T-helper 1 cell treated with Interleukin-12 subunit alpha and Interleukin-12 subunit beta and Interleukin-4 antibody, amounts not matched to agents 30 μg/mL and 1 μg/mL, for 36 hours (primary cell): ENCODE measurements at regions not wholly inside any gene's neighbourhood (a gene's known extent, or its start where the extent isn't known, plus 50 kb on each side); places are given as distances from the start of the nearest gene placed in this dataset.

Experiments
- H3K27ac Mint-ChIP-seq: one replicate; pipeline ENCODE4 v1.8.0; 2021; ENCODE audit warnings: mild to moderate bottlenecking, mixed read lengths
- H3K27me3 Mint-ChIP-seq: one replicate; pipeline ENCODE4 v1.8.0; 2021; ENCODE audit warnings: low read depth, mixed read lengths
- H3K36me3 Mint-ChIP-seq: one replicate; pipeline ENCODE4 v1.8.0; 2021; ENCODE audit warnings: low read depth, mixed read lengths
- H3K4me1 Mint-ChIP-seq: one replicate; pipeline ENCODE4 v1.8.0; 2021; ENCODE audit warnings: low read depth, mixed read lengths
- H3K4me3 Mint-ChIP-seq: one replicate; pipeline ENCODE4 v1.8.0; 2021; ENCODE audit warnings: mild to moderate bottlenecking, moderate library complexity, mixed read lengths
- H3K9me3 Mint-ChIP-seq: one replicate; pipeline ENCODE4 v1.8.0; 2021; ENCODE audit warnings: mixed read lengths

- Mint-ChIP-seq H3K27me3 (no peaks in the 10 kb centered on the region), H3K9me3 (peaks cover 15% of the 10 kb centered on the region), H3K36me3 (peaks cover 23% of the 10 kb centered on the region), H3K4me1 (peaks cover 68% of the 10 kb centered on the region), H3K27ac (peak overlapping the region; percentile 78), H3K4me3 (peak overlapping the region; percentile 5)
Observed at GRCh38 chr14:34046799-34047520, 96.1 kb upstream of the EGLN3 start.

- Mint-ChIP-seq H3K4me3 (no peak overlapping the region), H3K9me3 (peaks cover 8% of the 10 kb centered on the region), H3K36me3 (peaks cover 17% of the 10 kb centered on the region), H3K27me3 (no peaks in the 10 kb centered on the region), H3K27ac (peak overlapping the region; percentile 92), H3K4me1 (peaks cover 67% of the 10 kb centered on the region)
Observed at GRCh38 chr14:34044666-34045306, 93.9 kb upstream of the EGLN3 start.

GRCh38 chr14:34044373-34044637 lies 93.4 kb upstream of the EGLN3 start:
- H3K9me3 Mint-ChIP-seq, result peaks cover 8% of the 10 kb centered on the region
- H3K27me3 Mint-ChIP-seq, result no peaks in the 10 kb centered on the region
- H3K36me3 Mint-ChIP-seq, result peaks cover 21% of the 10 kb centered on the region
- H3K27ac Mint-ChIP-seq, result peak overlapping the region; percentile 92
- H3K4me3 Mint-ChIP-seq, result peak overlapping the region; percentile 36
- peaks cover 67% of the 10 kb centered on the region for H3K4me1 Mint-ChIP-seq

GRCh38 chr14:34043627-34044372 lies 92.9 kb upstream of the EGLN3 start:
- no peaks in the 10 kb centered on the region for H3K27me3 Mint-ChIP-seq
- H3K27ac Mint-ChIP-seq, result peak overlapping the region; percentile 92
- peaks cover 8% of the 10 kb centered on the region for H3K9me3 Mint-ChIP-seq
- H3K36me3 Mint-ChIP-seq, result peaks cover 22% of the 10 kb centered on the region
- H3K4me3 Mint-ChIP-seq, result peak overlapping the region; percentile 49
- peaks cover 70% of the 10 kb centered on the region for H3K4me1 Mint-ChIP-seq

GRCh38 chr14:34041220-34041619 lies 90.3 kb upstream of the EGLN3 start:
- H3K4me3 Mint-ChIP-seq, result no peak overlapping the region
- H3K27ac Mint-ChIP-seq, result peak overlapping the region; percentile 28
- H3K36me3 Mint-ChIP-seq, result peaks cover 21% of the 10 kb centered on the region
- peaks cover 8% of the 10 kb centered on the region for H3K9me3 Mint-ChIP-seq
- no peaks in the 10 kb centered on the region for H3K27me3 Mint-ChIP-seq
- H3K4me1 Mint-ChIP-seq, result peaks cover 70% of the 10 kb centered on the region

- Mint-ChIP-seq H3K4me3 (no peak overlapping the region), H3K27ac (no peak overlapping the region), H3K27me3 (no peaks in the 10 kb centered on the region), H3K36me3 (peaks cover 21% of the 10 kb centered on the region), H3K9me3 (peaks cover 8% of the 10 kb centered on the region), H3K4me1 (peaks cover 70% of the 10 kb centered on the region)
Observed at GRCh38 chr14:34040766-34041165, 89.9 kb upstream of the EGLN3 start.

GRCh38 chr14:34039428-34040047 lies 88.7 kb upstream of the EGLN3 start:
- H3K27ac Mint-ChIP-seq, result no peak overlapping the region
- peaks cover 65% of the 10 kb centered on the region for H3K4me1 Mint-ChIP-seq
- H3K9me3 Mint-ChIP-seq, result peaks cover 8% of the 10 kb centered on the region
- H3K4me3 Mint-ChIP-seq, result no peak overlapping the region
- no peaks in the 10 kb centered on the region for H3K27me3 Mint-ChIP-seq
- H3K36me3 Mint-ChIP-seq, result peaks cover 21% of the 10 kb centered on the region

- Mint-ChIP-seq H3K9me3 (peaks cover 8% of the 10 kb centered on the region), H3K4me1 (peaks cover 60% of the 10 kb centered on the region), H3K27me3 (no peaks in the 10 kb centered on the region), H3K4me3 (no peak overlapping the region), H3K36me3 (peaks cover 24% of the 10 kb centered on the region), H3K27ac (no peak overlapping the region)
Observed at GRCh38 chr14:34038358-34039057, 87.6 kb upstream of the EGLN3 start.

- Mint-ChIP-seq H3K9me3 (peaks cover 3% of the 10 kb centered on the region), H3K4me3 (no peak overlapping the region), H3K36me3 (peaks cover 18% of the 10 kb centered on the region), H3K27ac (peak overlapping the region; percentile 5), H3K27me3 (peaks cover 7% of the 10 kb centered on the region), H3K4me1 (peaks cover 44% of the 10 kb centered on the region)
Observed at GRCh38 chr14:34036319-34036766, 85.5 kb upstream of the EGLN3 start.

GRCh38 chr14:34035934-34036250 lies 85.0 kb upstream of the EGLN3 start:
- Mint-ChIP-seq H3K4me3 (no peak overlapping the region), H3K4me1 (peaks cover 43% of the 10 kb centered on the region), H3K9me3 (no peaks in the 10 kb centered on the region), H3K27ac (peak overlapping the region; percentile 5), H3K27me3 (peaks cover 7% of the 10 kb centered on the region), H3K36me3 (peaks cover 15% of the 10 kb centered on the region)

- H3K36me3 Mint-ChIP-seq, result peaks cover 15% of the 10 kb centered on the region
- peaks cover 7% of the 10 kb centered on the region for H3K27me3 Mint-ChIP-seq
- H3K9me3 Mint-ChIP-seq, result no peaks in the 10 kb centered on the region
- H3K4me1 Mint-ChIP-seq, result peaks cover 40% of the 10 kb centered on the region
- no peak overlapping the region for H3K27ac Mint-ChIP-seq
- H3K4me3 Mint-ChIP-seq, result no peak overlapping the region
Observed at GRCh38 chr14:34035177-34035933, 84.5 kb upstream of the EGLN3 start.

GRCh38 chr14:34034447-34035176 lies 83.7 kb upstream of the EGLN3 start:
- H3K36me3 Mint-ChIP-seq, result peaks cover 14% of the 10 kb centered on the region
- H3K4me1 Mint-ChIP-seq, result peaks cover 35% of the 10 kb centered on the region
- peaks cover 7% of the 10 kb centered on the region for H3K27me3 Mint-ChIP-seq
- no peak overlapping the region for H3K4me3 Mint-ChIP-seq
- H3K9me3 Mint-ChIP-seq, result no peaks in the 10 kb centered on the region
- H3K27ac Mint-ChIP-seq, result no peak overlapping the region

GRCh38 chr14:34032720-34033119 lies 81.8 kb upstream of the EGLN3 start:
- Mint-ChIP-seq H3K27ac (no peak overlapping the region), H3K36me3 (peaks cover 8% of the 10 kb centered on the region), H3K4me3 (no peak overlapping the region)

More at GRCh38 chr14:34032720-34033119, 81.8 kb upstream of the EGLN3 start:
- Mint-ChIP-seq H3K9me3 (no peaks in the 10 kb centered on the region), H3K4me1 (peaks cover 20% of the 10 kb centered on the region), H3K27me3 (peaks cover 7% of the 10 kb centered on the region)
